HepG2 (cell line): ENCODE measurements at regions not wholly inside any gene's neighbourhood (a gene's known extent, or its start where the extent isn't known, plus 50 kb on each side); places are given as distances from the start of the nearest gene placed in this dataset.

Experiments used
- CTCF ChIP-seq: sonication (generic); formaldehyde crosslinking; IDR thresholded peaks from 2 replicates; pipeline ENCODE4 v1.5.0; 2020; ENCODE audit warnings: mild to moderate bottlenecking, missing genetic modification reagents, moderate library complexity
- FOSL1 ChIP-seq: sonication (generic); formaldehyde crosslinking; IDR thresholded peaks from 2 replicates; pipeline ENCODE4 v1.9.0; 2021; ENCODE audit warnings: missing genetic modification reagents, borderline replicate concordance
- NPAS2 ChIP-seq: sonication (generic); formaldehyde crosslinking; IDR thresholded peaks from 2 replicates; pipeline ENCODE4 v1.8.0; 2022; ENCODE audit warnings: mild to moderate bottlenecking, missing genetic modification reagents, borderline replicate concordance
- RFXANK ChIP-seq: IDR thresholded peaks from 2 replicates; pipeline ENCODE4 v1.6.1; 2016
- TAF15 ChIP-seq: fragments of 200-400 bp; formaldehyde crosslinking; IDR thresholded peaks from one replicate; pipeline ENCODE4 v1.6.1; 2018; ENCODE audit warnings: mild to moderate bottlenecking, low read depth, low read length; ENCODE audit not compliant: poor library complexity, severe bottlenecking
- ZNF274 ChIP-seq: sonication (generic); formaldehyde crosslinking; IDR thresholded peaks from 2 replicates; pipeline ENCODE4 v1.5.1; 2020; ENCODE audit warnings: mild to moderate bottlenecking, missing genetic modification reagents
- ZNF780A ChIP-seq: sonication (generic); formaldehyde crosslinking; IDR thresholded peaks from 2 replicates; pipeline ENCODE4 v1.8.0; 2022; ENCODE audit warnings: mild to moderate bottlenecking, missing genetic modification reagents, moderate library complexity
- TF ChIP-seq, protein P1 (sequence below): sonication (generic); formaldehyde crosslinking; IDR thresholded peaks from 2 replicates; pipeline ENCODE4 v1.4.0; 2020; ENCODE audit warnings: mild to moderate bottlenecking, missing genetic modification reagents, borderline replicate concordance

DNA sequence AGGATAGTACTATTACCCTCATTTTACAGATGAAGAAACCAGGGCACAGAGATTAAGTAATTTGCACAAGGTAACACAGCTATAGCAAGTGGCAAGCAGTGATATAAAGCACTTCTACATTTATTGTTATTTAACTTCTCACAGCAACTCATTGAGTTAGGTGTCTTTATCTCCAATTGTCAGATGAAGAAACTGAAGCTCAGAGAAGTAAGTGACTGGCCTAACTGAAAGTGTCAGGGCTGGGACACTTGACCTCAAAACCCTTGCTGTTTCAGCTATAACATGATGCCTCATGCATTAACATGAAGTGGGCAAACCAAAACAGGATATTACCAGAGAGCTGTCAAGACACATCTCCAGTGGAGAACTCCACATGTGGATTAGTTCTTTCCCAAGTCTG, 65.8 kb upstream of the LEKR1 start:
- TF ChIP-seq ZNF274 (CRISPR knock-in tag) (no peak), CTCF (CRISPR knock-in tag) (no peak), TAF15 (no peak), NPAS2 (CRISPR knock-in tag) (no peak), RFXANK (CRISPR knock-in tag) (no peak), FOSL1 (no peak), ZNF780A (CRISPR knock-in tag) (no peak)
- TF ChIP-seq, protein P1, sequence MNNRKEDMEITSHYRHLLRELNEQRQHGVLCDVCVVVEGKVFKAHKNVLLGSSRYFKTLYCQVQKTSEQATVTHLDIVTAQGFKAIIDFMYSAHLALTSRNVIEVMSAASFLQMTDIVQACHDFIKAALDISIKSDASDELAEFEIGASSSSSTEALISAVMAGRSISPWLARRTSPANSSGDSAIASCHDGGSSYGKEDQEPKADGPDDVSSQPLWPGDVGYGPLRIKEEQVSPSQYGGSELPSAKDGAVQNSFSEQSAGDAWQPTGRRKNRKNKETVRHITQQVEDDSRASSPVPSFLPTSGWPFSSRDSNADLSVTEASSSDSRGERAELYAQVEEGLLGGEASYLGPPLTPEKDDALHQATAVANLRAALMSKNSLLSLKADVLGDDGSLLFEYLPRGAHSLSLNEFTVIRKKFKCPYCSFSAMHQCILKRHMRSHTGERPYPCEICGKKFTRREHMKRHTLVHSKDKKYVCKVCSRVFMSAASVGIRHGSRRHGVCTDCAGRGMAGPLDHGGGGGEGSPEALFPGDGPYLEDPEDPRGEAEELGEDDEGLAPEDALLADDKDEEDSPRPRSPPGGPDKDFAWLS: no peak
